ENCODE measurements at regions not wholly inside any gene's neighbourhood (a gene's known extent, or its start where the extent isn't known, plus 50 kb on each side); places are given as distances from the start of the nearest gene placed in this dataset.

- Mint-ChIP-seq H3K4me1 (no peaks in the 10 kb centered on the region), H3K27me3 (peaks cover 68% of the 10 kb centered on the region)
- CTCF ChIA-PET = no interaction called here
Observed at GRCh38 chr6:28719275-28719940, 193.7 kb downstream of the GPX5 start.

More at GRCh38 chr6:28719275-28719940, 193.7 kb downstream of the GPX5 start:
- no peak overlapping the region for H3K4me3 Mint-ChIP-seq
- no peak overlapping the region for H3K4me3 ChIP-seq (ENCODE audit: control extremely low read depth in 1 of 5, extremely low read depth in 1 of 5, insufficient read depth in 1 of 5, low read depth in 2 of 5, low read length in 4 of 5)
- H2AFZ ChIP-seq (ENCODE audit: insufficient read depth, low read depth, low read length, poor library complexity, severe bottlenecking) = no peak overlapping the region
- DNase-seq (no peak), ATAC-seq (ENCODE audit: low read depth) (no peak)
- no peaks in the 10 kb centered on the region for H3K4me1 ChIP-seq (ENCODE audit: control insufficient read depth in 2 of 2, insufficient read depth in 2 of 2, low read length in 2 of 2)
- no peak overlapping the region for H3K27ac ChIP-seq (ENCODE audit: low read length in 2 of 2)
- no peak overlapping the region for H3K27ac Mint-ChIP-seq
- TF ChIP-seq EZH2 (IDR thresholded peaks at IDR 0.05; ENCODE audit: borderline replicate concordance, insufficient read depth, low read depth, low read length, poor library complexity, severe bottlenecking) = no peak
- TF ChIP-seq CTCF (IDR thresholded peaks at IDR 0.05) = no peak
- H3K9me3 ChIP-seq (ENCODE audit: control extremely low read depth in 1 of 3, control insufficient read depth in 2 of 3, insufficient read depth in 1 of 3, low read length in 2 of 3) = peaks cover 0 to 2% (median 0%) of the 10 kb centered on the region in 3 donors
- POLR2A ChIA-PET = no interaction called here
- WGBS (ENCODE audit: insufficient coverage) = 28% methylated on average over 7 of the region's 11 CpGs
- H3K4me2 ChIP-seq (replicated peaks; ENCODE audit: low read depth, low read length, poor library complexity, severe bottlenecking) = no peak overlapping the region
- H3K27me3 ChIP-seq (replicated peaks in 1 of 4; ENCODE audit: control extremely low read depth in 1 of 4, control insufficient read depth in 3 of 4, insufficient read depth in 4 of 4, low read length in 3 of 4) = peaks cover 0 to 22% (median 3%) of the 10 kb centered on the region in 4 experiments
- no peaks in the 10 kb centered on the region for H4K20me1 ChIP-seq (ENCODE audit: control insufficient read depth, insufficient read depth, low read length, poor library complexity, severe bottlenecking)
- H3K36me3 ChIP-seq (replicated peaks in 1 of 2; ENCODE audit: control extremely low read depth in 1 of 2, control insufficient read depth in 1 of 2, extremely low read depth in 1 of 2, insufficient read depth in 2 of 2, low read length in 1 of 2) = no peaks in the 10 kb centered on the region
- intact Hi-C loops (cut with micrococcal nuclease) = no loop called here
- H3K9me3 Mint-ChIP-seq (ENCODE audit: insufficient read depth) = no peaks in the 10 kb centered on the region
- H3K79me2 ChIP-seq (ENCODE audit: control insufficient read depth, insufficient read depth, low read length) = no peaks in the 10 kb centered on the region
- H3K9ac ChIP-seq (ENCODE audit: low read length) = no peak overlapping the region

Data from B cell (primary cell).